A549 (cell line): ENCODE measurements at regions not wholly inside any gene's neighbourhood (a gene's known extent, or its start where the extent isn't known, plus 50 kb on each side); places are given as distances from the start of the nearest gene placed in this dataset.

ENCODE experiments used
- CTCF ChIP-seq: fragments of >200 bp; sonication (Bioruptor Twin); formaldehyde crosslinking; IDR thresholded peaks from 3 replicates; pipeline ENCODE4 v1.5.1; 2016
- ELK1 ChIP-seq: fragments of 150-350 bp; IDR thresholded peaks from 2 replicates; pipeline ENCODE4 v1.6.1; 2014; ENCODE audit warnings: low read depth, mild to moderate bottlenecking, low read length
- EP300 ChIP-seq, 2 experiments: fragments of >200 bp; sonication (Bioruptor Twin); formaldehyde crosslinking; IDR thresholded peaks; 2 replicates in 1 of 2; 3 replicates in 1 of 2; pipeline ENCODE4 v1.6.1; 2016 to 2017
- ESRRA ChIP-seq: fragments of 150-350 bp; IDR thresholded peaks from 2 replicates; pipeline ENCODE4 v1.6.1; 2014; ENCODE audit warnings: mild to moderate bottlenecking, low read length, borderline replicate concordance
- FOSB ChIP-seq: fragments of 250-450 bp; sonication (Bioruptor Pico); IDR thresholded peaks from 2 replicates; pipeline ENCODE4 v1.5.0; 2020; ENCODE audit warnings: mild to moderate bottlenecking, moderate library complexity
- JUN ChIP-seq, 2 experiments: fragments of >200 bp; sonication (Bioruptor Twin); formaldehyde crosslinking; IDR thresholded peaks; 2 replicates in 1 of 2; 3 replicates in 1 of 2; pipeline ENCODE4 v1.6.1; 2016 to 2017
- MAX ChIP-seq: IDR thresholded peaks from 2 replicates; pipeline ENCODE4 v1.6.1; 2012
- NPAS2 ChIP-seq: fragments of 250-450 bp; sonication (Bioruptor Pico); IDR thresholded peaks from 2 replicates; pipeline ENCODE4 v1.8.0; 2022; ENCODE audit warnings: mild to moderate bottlenecking, moderate library complexity, borderline replicate concordance
- POLR2A ChIP-seq: IDR thresholded peaks from 2 replicates; pipeline ENCODE4 v1.6.1; 2012; ENCODE audit warnings: mild to moderate bottlenecking, low read length
- REST ChIP-seq: fragments of 200-600 bp; sonication (generic); IDR thresholded peaks from 2 replicates; pipeline ENCODE4 v1.6.1; 2016; ENCODE audit warnings: antibody characterized with exemption, mild to moderate bottlenecking, moderate library complexity
- RFX5 ChIP-seq: fragments of 450-650 bp; IDR thresholded peaks from 2 replicates; pipeline ENCODE4 v1.7.1; 2014; ENCODE audit warnings: antibody characterized with exemption, mild to moderate bottlenecking, moderate library complexity
- SREBF2 ChIP-seq: fragments of 450-650 bp; IDR thresholded peaks from 2 replicates; pipeline ENCODE4 v1.6.1; 2014; ENCODE audit warnings: mild to moderate bottlenecking, moderate library complexity
- USF2 ChIP-seq: fragments of 450-650 bp; IDR thresholded peaks from 2 replicates; pipeline ENCODE4 v1.6.1; 2014; ENCODE audit warnings: antibody characterized with exemption

GRCh38 chr20:52382933-52383332, 191.4 kb upstream of the ZFP64 start:
- TF ChIP-seq CTCF (no peak), ESRRA (no peak), EP300 (IDR thresholded peaks at IDR 0.05) (no peak), RFX5 (no peak), SREBF2 (no peak), FOSB (no peak), NPAS2 (no peak), ELK1 (no peak), POLR2A (no peak), MAX (no peak), USF2 (no peak), JUN (IDR thresholded peaks at IDR 0.05) (no peak), REST (no peak)
